ENCODE measurements at regions not wholly inside any gene's neighbourhood (a gene's known extent, or its start where the extent isn't known, plus 50 kb on each side); places are given as distances from the start of the nearest gene placed in this dataset.

DNA sequence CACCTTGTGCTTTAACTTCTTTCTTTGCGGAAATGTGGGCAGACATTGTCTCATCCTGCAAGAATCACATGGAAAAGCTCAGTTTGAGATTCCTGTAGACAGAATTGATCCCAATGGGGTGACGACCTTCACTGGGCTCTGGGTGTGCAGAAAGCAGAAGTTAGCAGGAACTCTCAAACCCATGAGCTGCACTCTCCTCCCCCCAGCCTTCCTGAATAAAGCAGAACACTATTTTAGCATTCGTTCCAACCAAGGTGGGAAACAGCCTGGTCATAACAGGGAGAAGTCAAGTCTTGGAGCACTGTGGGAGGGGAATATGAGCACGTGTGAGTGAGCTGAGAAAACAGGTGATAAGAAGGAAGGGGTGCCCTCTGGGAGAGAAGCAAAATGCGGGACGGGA is 87.4 kb upstream of the FER start:
- Histone ChIP-seq H3K9ac (ENCODE audit: insufficient read length, low read depth) (no peak overlapping the region), H3K36me3 (ENCODE audit: insufficient read depth, insufficient read length, low read length) (no peaks in the 10 kb centered on the region), H3K4me3 (ENCODE audit: insufficient read length, low read depth) (no peak overlapping the region), H3K27me3 (ENCODE audit: insufficient read depth, insufficient read length) (no peaks in the 10 kb centered on the region), H3K4me1 (ENCODE audit: insufficient read depth, insufficient read length) (no peaks in the 10 kb centered on the region), H3K9me3 (ENCODE audit: insufficient read depth, low read length) (0 out of 2 replicates have a peak, but pooled peaks cover 5% of the 10 kb centered on the region)
- TF ChIP-seq ZNF274 (IDR thresholded peaks at IDR 0.05; ENCODE audit: low read depth, low read length) (no peak), SUZ12 (IDR thresholded peaks at IDR 0.05; ENCODE audit: extremely low read depth, insufficient read depth, insufficient read length) (no peak), YY1 (IDR thresholded peaks at IDR 0.05; ENCODE audit: insufficient read depth, insufficient read length) (no peak)
- no peak for DNase-seq (ENCODE audit: low read depth, low spot score)

DNA sequence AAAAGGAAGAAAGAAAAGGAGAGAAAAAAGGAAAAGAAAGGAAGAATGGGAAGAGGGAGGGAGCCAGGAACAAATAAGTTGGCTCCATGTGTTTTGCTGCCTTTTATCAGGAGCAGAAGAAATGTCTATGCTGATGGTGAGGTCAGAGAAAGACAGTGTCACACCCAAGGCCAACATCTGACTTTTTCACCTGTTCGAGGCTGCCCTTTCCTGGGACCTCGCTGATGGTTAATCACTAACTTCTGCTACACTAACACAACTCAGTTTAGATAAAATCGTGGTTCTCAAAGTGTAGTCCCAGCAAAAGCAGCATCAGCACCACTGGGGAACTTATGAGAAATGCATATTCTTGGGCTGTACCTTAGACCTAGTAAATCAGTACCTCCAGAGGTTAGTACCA is 88.2 kb upstream of the FER start:
- DNase-seq (ENCODE audit: low read depth, low spot score), result no peak
- H3K27me3 ChIP-seq (ENCODE audit: insufficient read depth, insufficient read length), result no peaks in the 10 kb centered on the region
- no peaks in the 10 kb centered on the region for H3K4me1 ChIP-seq (ENCODE audit: insufficient read depth, insufficient read length)
- H3K9me3 ChIP-seq (ENCODE audit: insufficient read depth, low read length), result 0 out of 2 replicates have a peak, but pooled peaks cover 5% of the 10 kb centered on the region
- no peaks in the 10 kb centered on the region for H3K36me3 ChIP-seq (ENCODE audit: insufficient read depth, insufficient read length, low read length)
- no peak overlapping the region for H3K4me3 ChIP-seq (ENCODE audit: insufficient read length, low read depth)
- TF ChIP-seq YY1 (IDR thresholded peaks at IDR 0.05; ENCODE audit: insufficient read depth, insufficient read length), result no peak
- no peak for TF ChIP-seq SUZ12 (IDR thresholded peaks at IDR 0.05; ENCODE audit: extremely low read depth, insufficient read depth, insufficient read length)
- no peak for TF ChIP-seq ZNF274 (IDR thresholded peaks at IDR 0.05; ENCODE audit: low read depth, low read length)
- no peak overlapping the region for H3K9ac ChIP-seq (ENCODE audit: insufficient read length, low read depth)

DNA sequence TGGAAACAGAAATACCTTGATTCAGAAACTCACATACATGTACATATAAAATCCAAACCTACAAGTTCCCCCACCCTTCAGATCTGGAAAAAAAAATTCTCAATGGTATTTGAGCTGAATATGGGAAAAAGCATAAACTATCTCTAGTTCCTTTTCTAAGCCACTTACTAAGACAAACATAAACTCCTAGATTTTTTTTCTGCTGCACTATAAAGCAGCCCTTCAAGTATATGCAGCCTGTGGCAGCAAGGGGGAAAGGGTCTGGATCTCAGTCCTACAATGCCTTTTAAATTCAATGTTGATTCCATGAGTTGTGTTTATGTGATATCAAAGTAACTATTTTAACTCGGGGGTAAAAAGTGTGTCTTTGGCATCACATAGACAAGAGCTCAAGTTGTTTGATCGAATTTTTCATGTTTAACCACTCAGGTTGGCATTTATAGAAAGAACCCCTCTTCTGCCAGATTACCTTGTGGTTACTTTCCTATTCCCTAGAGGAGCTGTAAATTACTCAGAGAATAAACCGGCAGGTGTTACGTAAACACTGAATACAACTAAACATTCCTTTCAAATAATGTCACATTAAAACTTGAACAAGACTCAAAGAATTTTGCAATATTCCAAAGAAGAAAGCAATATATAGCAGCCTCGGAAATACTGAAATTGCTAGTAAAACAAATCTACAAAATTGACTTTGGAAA is 91.8 kb upstream of the FER start:
- Histone ChIP-seq H3K27me3 (ENCODE audit: insufficient read depth, insufficient read length) (no peaks in the 10 kb centered on the region), H3K9me3 (ENCODE audit: insufficient read depth, low read length) (0 out of 2 replicates have a peak, but pooled peaks cover 5% of the 10 kb centered on the region), H3K4me1 (ENCODE audit: insufficient read depth, insufficient read length) (no peaks in the 10 kb centered on the region), H3K36me3 (ENCODE audit: insufficient read depth, insufficient read length, low read length) (no peaks in the 10 kb centered on the region), H3K9ac (ENCODE audit: insufficient read length, low read depth) (no peak overlapping the region), H3K4me3 (ENCODE audit: insufficient read length, low read depth) (no peak overlapping the region)
- DNase-seq (ENCODE audit: low read depth, low spot score), result no peak
- TF ChIP-seq ZNF274 (IDR thresholded peaks at IDR 0.05; ENCODE audit: low read depth, low read length), result no peak
- no peak for TF ChIP-seq SUZ12 (IDR thresholded peaks at IDR 0.05; ENCODE audit: extremely low read depth, insufficient read depth, insufficient read length)
- TF ChIP-seq YY1 (IDR thresholded peaks at IDR 0.05; ENCODE audit: insufficient read depth, insufficient read length), result no peak

DNA sequence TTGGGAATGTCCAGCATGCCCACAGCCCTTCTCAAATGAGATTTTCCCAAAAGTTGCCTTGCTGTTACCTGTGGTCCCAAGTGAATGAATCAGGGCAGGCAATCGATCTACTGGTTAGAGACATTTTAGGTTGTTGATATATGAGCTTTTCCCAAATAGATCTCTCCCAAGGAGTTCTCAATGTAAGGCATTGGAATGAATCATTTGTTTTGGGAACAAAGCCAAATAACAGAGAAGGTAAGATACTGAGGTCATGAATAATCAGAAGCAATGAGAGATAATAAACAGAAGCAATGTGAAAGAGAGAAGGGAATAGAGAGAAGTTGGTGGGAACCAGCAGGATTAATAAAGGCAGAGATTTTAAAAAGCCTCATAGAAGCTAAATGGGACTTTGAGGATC is 93.6 kb upstream of the FER start:
- no peaks in the 10 kb centered on the region for H3K4me1 ChIP-seq (ENCODE audit: insufficient read depth, insufficient read length)
- TF ChIP-seq YY1 (IDR thresholded peaks at IDR 0.05; ENCODE audit: insufficient read depth, insufficient read length), result no peak
- no peak for TF ChIP-seq SUZ12 (IDR thresholded peaks at IDR 0.05; ENCODE audit: extremely low read depth, insufficient read depth, insufficient read length)
- TF ChIP-seq ZNF274 (IDR thresholded peaks at IDR 0.05; ENCODE audit: low read depth, low read length), result no peak
- no peak overlapping the region for H3K4me3 ChIP-seq (ENCODE audit: insufficient read length, low read depth)
- H3K36me3 ChIP-seq (ENCODE audit: insufficient read depth, insufficient read length, low read length), result no peaks in the 10 kb centered on the region
- H3K9ac ChIP-seq (ENCODE audit: insufficient read length, low read depth), result no peak overlapping the region
- 0 out of 2 replicates have a peak, but pooled peaks cover 3% of the 10 kb centered on the region for H3K9me3 ChIP-seq (ENCODE audit: insufficient read depth, low read length)
- no peak for DNase-seq (ENCODE audit: low read depth, low spot score)
- no peaks in the 10 kb centered on the region for H3K27me3 ChIP-seq (ENCODE audit: insufficient read depth, insufficient read length)

DNA sequence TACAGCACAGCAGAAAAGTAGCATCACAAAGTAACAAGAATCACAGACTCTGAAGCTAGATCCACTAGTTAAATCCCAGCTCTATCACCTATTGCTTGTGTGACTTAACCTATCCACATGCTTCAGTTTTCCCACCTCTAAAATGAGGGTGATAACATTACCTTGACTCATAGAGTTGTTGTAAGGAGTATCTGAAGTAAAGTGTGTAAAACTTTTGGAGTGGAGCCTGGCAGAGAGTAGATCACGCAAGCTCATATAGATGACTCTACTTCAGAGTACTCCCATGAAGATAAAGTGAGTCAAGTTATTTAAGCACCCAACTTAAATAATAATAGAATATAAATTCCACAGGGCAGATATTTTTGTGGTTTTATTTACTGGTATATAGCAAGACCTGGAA is 94.5 kb upstream of the FER start:
- no peak overlapping the region for H3K4me3 ChIP-seq (ENCODE audit: insufficient read length, low read depth)
- H3K4me1 ChIP-seq (ENCODE audit: insufficient read depth, insufficient read length), result no peaks in the 10 kb centered on the region
- no peak for DNase-seq (ENCODE audit: low read depth, low spot score)
- H3K27me3 ChIP-seq (ENCODE audit: insufficient read depth, insufficient read length), result no peaks in the 10 kb centered on the region
- no peak overlapping the region for H3K9ac ChIP-seq (ENCODE audit: insufficient read length, low read depth)
- no peaks in the 10 kb centered on the region for H3K36me3 ChIP-seq (ENCODE audit: insufficient read depth, insufficient read length, low read length)
- peaks cover 3% of the 10 kb centered on the region; the same call in 1 of the 2 replicates for H3K9me3 ChIP-seq (ENCODE audit: insufficient read depth, low read length)
- TF ChIP-seq ZNF274 (IDR thresholded peaks at IDR 0.05; ENCODE audit: low read depth, low read length) (no peak), SUZ12 (IDR thresholded peaks at IDR 0.05; ENCODE audit: extremely low read depth, insufficient read depth, insufficient read length) (no peak), YY1 (IDR thresholded peaks at IDR 0.05; ENCODE audit: insufficient read depth, insufficient read length) (no peak)

DNA sequence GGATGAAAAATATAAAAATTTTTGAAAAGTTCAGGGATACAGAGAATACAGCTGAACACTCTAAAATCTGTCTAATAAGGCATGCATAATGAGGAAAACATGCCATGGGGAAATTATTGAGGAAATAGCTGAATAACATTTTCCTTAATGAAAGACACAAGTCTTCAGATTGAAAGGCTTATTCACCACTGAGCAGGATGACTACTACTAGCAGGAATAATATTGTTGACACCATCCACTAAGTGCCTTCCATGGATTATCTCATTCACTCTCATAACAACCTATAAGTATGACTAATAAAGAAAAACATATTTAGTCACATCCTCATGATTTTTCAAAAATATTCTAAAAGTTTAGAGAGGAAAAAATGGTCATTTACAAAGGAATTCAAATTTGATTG is 96.7 kb upstream of the FER start:
- DNase-seq (ENCODE audit: low read depth, low spot score), result no peak
- no peak overlapping the region for H3K4me3 ChIP-seq (ENCODE audit: insufficient read length, low read depth)
- H3K9me3 ChIP-seq (ENCODE audit: insufficient read depth, low read length), result peaks cover 22% of the 10 kb centered on the region
- no peaks in the 10 kb centered on the region for H3K4me1 ChIP-seq (ENCODE audit: insufficient read depth, insufficient read length)
- TF ChIP-seq ZNF274 (IDR thresholded peaks at IDR 0.05; ENCODE audit: low read depth, low read length) (no peak), YY1 (IDR thresholded peaks at IDR 0.05; ENCODE audit: insufficient read depth, insufficient read length) (no peak), SUZ12 (IDR thresholded peaks at IDR 0.05; ENCODE audit: extremely low read depth, insufficient read depth, insufficient read length) (no peak)
- H3K9ac ChIP-seq (ENCODE audit: insufficient read length, low read depth), result no peak overlapping the region
- no peaks in the 10 kb centered on the region for H3K36me3 ChIP-seq (ENCODE audit: insufficient read depth, insufficient read length, low read length)
- no peaks in the 10 kb centered on the region for H3K27me3 ChIP-seq (ENCODE audit: insufficient read depth, insufficient read length)

DNA sequence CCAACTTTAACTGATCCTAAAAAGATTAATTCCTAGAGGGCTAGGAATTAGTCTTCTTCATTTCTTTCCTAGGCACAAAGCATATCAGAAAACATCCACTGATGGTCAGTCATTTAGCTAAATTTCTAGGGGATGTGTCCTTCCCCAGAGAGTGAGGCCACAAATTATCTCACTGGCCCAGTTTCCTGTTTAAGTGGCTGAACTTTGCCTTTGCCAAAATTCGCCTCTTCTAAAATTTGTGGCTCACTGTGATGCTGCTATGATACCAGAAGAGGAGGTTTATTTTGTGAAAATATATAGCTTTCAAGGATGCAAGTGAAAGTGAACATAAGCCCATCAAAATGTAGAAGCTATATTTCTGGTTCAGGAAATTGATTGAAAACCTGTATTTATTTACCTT is 98.1 kb upstream of the FER start:
- H3K4me3 ChIP-seq (ENCODE audit: insufficient read length, low read depth), result no peak overlapping the region
- H3K36me3 ChIP-seq (ENCODE audit: insufficient read depth, insufficient read length, low read length), result no peaks in the 10 kb centered on the region
- H3K9ac ChIP-seq (ENCODE audit: insufficient read length, low read depth), result no peak overlapping the region
- H3K4me1 ChIP-seq (ENCODE audit: insufficient read depth, insufficient read length), result no peaks in the 10 kb centered on the region
- TF ChIP-seq ZNF274 (IDR thresholded peaks at IDR 0.05; ENCODE audit: low read depth, low read length) (no peak), SUZ12 (IDR thresholded peaks at IDR 0.05; ENCODE audit: extremely low read depth, insufficient read depth, insufficient read length) (no peak), YY1 (IDR thresholded peaks at IDR 0.05; ENCODE audit: insufficient read depth, insufficient read length) (no peak)
- no peaks in the 10 kb centered on the region for H3K27me3 ChIP-seq (ENCODE audit: insufficient read depth, insufficient read length)
- no peak for DNase-seq (ENCODE audit: low read depth, low spot score)
- H3K9me3 ChIP-seq (ENCODE audit: insufficient read depth, low read length), result peaks cover 22% of the 10 kb centered on the region

Measured in NT2/D1 (cell line).